Mesothelial cell of epicardium (in vitro differentiated cells): ENCODE measurements at regions not wholly inside any gene's neighbourhood (a gene's known extent, or its start where the extent isn't known, plus 50 kb on each side); places are given as distances from the start of the nearest gene placed in this dataset.

Experiments
- DNase-seq, 2 experiments: peaks; one replicate each; pipeline ENCODE4 v3.0.0; 2021; ENCODE audit warnings: low spot score in 2 of 2; ENCODE audit not compliant: unreplicated experiment in 2 of 2
- H3K27ac Mint-ChIP-seq: 2 replicates; pipeline ENCODE4 v1.8.0; 2021; ENCODE audit warnings: mixed read lengths
- H3K27me3 Mint-ChIP-seq: 2 replicates; pipeline ENCODE4 v1.8.0; 2021; ENCODE audit warnings: low read depth, mixed read lengths
- H3K36me3 Mint-ChIP-seq: 2 replicates; pipeline ENCODE4 v1.8.0; 2021; ENCODE audit warnings: mixed read lengths
- H3K4me1 Mint-ChIP-seq: 2 replicates; pipeline ENCODE4 v1.8.0; 2021; ENCODE audit warnings: mixed read lengths
- H3K4me3 Mint-ChIP-seq: 2 replicates; pipeline ENCODE4 v1.8.0; 2021; ENCODE audit warnings: mild to moderate bottlenecking, moderate library complexity, mixed read lengths
- H3K9me3 Mint-ChIP-seq: 2 replicates; pipeline ENCODE4 v1.8.0; 2021; ENCODE audit warnings: mixed read lengths
- CTCF ChIP-seq: fragments of 200-600 bp; sonication (generic); IDR thresholded peaks from one replicate; pipeline ENCODE4 v1.5.0; 2021; ENCODE audit warnings: antibody characterized with exemption; ENCODE audit not compliant: unreplicated experiment

GRCh38 chr6:154582696-154583095 lies 72.2 kb upstream of the CNKSR3 start:
- DNase-seq, result no peak
- Mint-ChIP-seq H3K9me3 (peaks cover 18% of the 10 kb centered on the region), H3K27ac (no peak overlapping the region), H3K4me3 (no peak overlapping the region), H3K4me1 (no peaks in the 10 kb centered on the region), H3K36me3 (peaks cover 4% of the 10 kb centered on the region), H3K27me3 (no peaks in the 10 kb centered on the region)
- no peak for TF ChIP-seq CTCF

- Mint-ChIP-seq H3K27ac (no peak overlapping the region), H3K4me3 (no peak overlapping the region), H3K4me1 (no peaks in the 10 kb centered on the region), H3K27me3 (no peaks in the 10 kb centered on the region), H3K36me3 (peaks cover 4% of the 10 kb centered on the region), H3K9me3 (peaks cover 18% of the 10 kb centered on the region)
- TF ChIP-seq CTCF, result no peak
- no peak for DNase-seq
These were observed 73.2 kb upstream of the CNKSR3 start for GRCh38 chr6:154583546-154584188.

GRCh38 chr6:154590756-154591155 lies 80.3 kb upstream of the CNKSR3 start:
- no peak overlapping the region for H3K27ac Mint-ChIP-seq
- no peak for DNase-seq
- H3K27me3 Mint-ChIP-seq, result no peaks in the 10 kb centered on the region
- H3K4me1 Mint-ChIP-seq, result peaks cover 12% of the 10 kb centered on the region
- H3K9me3 Mint-ChIP-seq, result no peaks in the 10 kb centered on the region
- TF ChIP-seq CTCF, result no peak
- no peaks in the 10 kb centered on the region for H3K36me3 Mint-ChIP-seq
- H3K4me3 Mint-ChIP-seq, result no peak overlapping the region

GRCh38 chr6:154591234-154591633 lies 80.7 kb upstream of the CNKSR3 start:
- Mint-ChIP-seq H3K27ac (no peak overlapping the region), H3K4me3 (no peak overlapping the region), H3K9me3 (no peaks in the 10 kb centered on the region), H3K4me1 (peaks cover 12% of the 10 kb centered on the region), H3K27me3 (no peaks in the 10 kb centered on the region), H3K36me3 (no peaks in the 10 kb centered on the region)
- no peak for DNase-seq
- TF ChIP-seq CTCF, result no peak

- TF ChIP-seq CTCF, result no peak
- no peaks in the 10 kb centered on the region for H3K27me3 Mint-ChIP-seq
These were observed 81.8 kb upstream of the CNKSR3 start for GRCh38 chr6:154592199-154592860.

More at GRCh38 chr6:154592199-154592860, 81.8 kb upstream of the CNKSR3 start:
- H3K9me3 Mint-ChIP-seq, result no peaks in the 10 kb centered on the region
- H3K4me3 Mint-ChIP-seq, result no peak overlapping the region
- DNase-seq, result no peak
- H3K36me3 Mint-ChIP-seq, result no peaks in the 10 kb centered on the region
- peak overlapping the region; percentile 45 for H3K27ac Mint-ChIP-seq
- H3K4me1 Mint-ChIP-seq, result peaks cover 12% of the 10 kb centered on the region
